Esophagus muscularis mucosa (tissue), 4 donors: ENCODE measurements at regions not wholly inside any gene's neighbourhood (a gene's known extent, or its start where the extent isn't known, plus 50 kb on each side); places are given as distances from the start of the nearest gene placed in this dataset.
"Not testable (repeated sequence)": the region's sequence is repeated elsewhere in the genome, so short reads cannot be mapped to it uniquely, and the experiment has no call there.

ENCODE experiments used
- DNase-seq: peaks from one replicate; pipeline ENCODE4 v3.0.0-alpha.2; 2017; ENCODE audit errors: extremely low spot score
- H3K27ac ChIP-seq, 4 donors: fragments of 200-600 bp; sonication (generic); replicated peaks in 1 of 4; 1 replicate in 3 of 4; 2 replicates in 1 of 4; pipeline ENCODE4 v1.5.1; 2016 to 2019; ENCODE audit warnings: mild to moderate bottlenecking in 1 of 4
- H3K27me3 ChIP-seq, 4 donors: fragments of 200-600 bp; sonication (generic); one replicate each; pipeline versions ENCODE4 v1.5.1 to v1.6.0; 2016 to 2019
- H3K36me3 ChIP-seq, 4 donors: fragments of 200-600 bp; sonication (generic); one replicate each; pipeline ENCODE4 v1.5.1; 2016 to 2019
- H3K4me1 ChIP-seq, 4 donors: fragments of 200-600 bp; sonication (generic); one replicate each; pipeline ENCODE4 v1.5.1; 2016 to 2019
- H3K4me3 ChIP-seq, 4 donors: fragments of 200-600 bp; sonication (generic); 1 replicate in 2 of 4; 2 replicates in 2 of 4; pipeline ENCODE4 v1.5.1; 2016 to 2019; ENCODE audit warnings: mild to moderate bottlenecking in 4 of 4, moderate library complexity in 1 of 4
- H3K9me3 ChIP-seq, 4 donors: fragments of 200-600 bp; sonication (generic); 1 replicate in 3 of 4; 2 replicates in 1 of 4; pipeline ENCODE4 v1.5.1; 2016 to 2019
- CTCF ChIP-seq, 3 experiments: fragments of 200-600 bp in 2 of 3; fragments of 450-650 bp in 1 of 3; sonication (generic) in 2 of 3; IDR thresholded peaks; one replicate each; pipeline ENCODE4 v1.5.1; 2017 to 2019; ENCODE audit warnings: antibody characterized with exemption in 3 of 3, mild to moderate bottlenecking in 2 of 3, moderate library complexity in 1 of 3
- EP300 ChIP-seq: sonication (generic); formaldehyde crosslinking; IDR thresholded peaks from one replicate; pipeline ENCODE4 v1.6.1; 2017; ENCODE audit warnings: antibody characterized with exemption
- POLR2A ChIP-seq: fragments of 450-650 bp; IDR thresholded peaks from one replicate; pipeline ENCODE4 v1.6.1; 2017; ENCODE audit warnings: antibody characterized with exemption, moderate library complexity, mild to moderate bottlenecking, low read depth
- POLR2AphosphoS5 ChIP-seq, 2 donors: sonication (generic); formaldehyde crosslinking; IDR thresholded peaks; one replicate each; pipeline ENCODE4 v1.6.1; 2017; ENCODE audit warnings: antibody characterized with exemption in 2 of 2
- WGBS: methylation state at CpG from one replicate; pipeline ENCODE4 v1.1.5; 2018; 5-methylcytosine and 5-hydroxymethylcytosine counted together
- intact Hi-C: fragments of 100-400 bp; cut with DNase I; formaldehyde crosslinking; loops from one replicate; pipeline ENCODE4 v1.15.1; 2023

- H3K27me3 ChIP-seq = no peaks in the 10 kb centered on the region
- no peaks in the 10 kb centered on the region for H3K9me3 ChIP-seq
- H3K4me1 ChIP-seq = peaks cover 0 to 21% (median 18%) of the 10 kb centered on the region in 4 donors
- 57% methylated on average over 7 of the region's 7 CpGs for WGBS
- no peak overlapping the region for H3K27ac ChIP-seq
- H3K36me3 ChIP-seq = no peaks in the 10 kb centered on the region
- intact Hi-C loops = no loop called here
- DNase-seq = no peak
- TF ChIP-seq EP300 = no peak
- TF ChIP-seq POLR2AphosphoS5 (IDR thresholded peaks at IDR 0.05) = no peak
- TF ChIP-seq CTCF (IDR thresholded peaks at IDR 0.05) = no peak
- no peak for TF ChIP-seq POLR2A
- no peak overlapping the region for H3K4me3 ChIP-seq
Measured at GRCh38 chr11:27228232-27228905, 134.6 kb downstream of the CCDC34 start.

DNA sequence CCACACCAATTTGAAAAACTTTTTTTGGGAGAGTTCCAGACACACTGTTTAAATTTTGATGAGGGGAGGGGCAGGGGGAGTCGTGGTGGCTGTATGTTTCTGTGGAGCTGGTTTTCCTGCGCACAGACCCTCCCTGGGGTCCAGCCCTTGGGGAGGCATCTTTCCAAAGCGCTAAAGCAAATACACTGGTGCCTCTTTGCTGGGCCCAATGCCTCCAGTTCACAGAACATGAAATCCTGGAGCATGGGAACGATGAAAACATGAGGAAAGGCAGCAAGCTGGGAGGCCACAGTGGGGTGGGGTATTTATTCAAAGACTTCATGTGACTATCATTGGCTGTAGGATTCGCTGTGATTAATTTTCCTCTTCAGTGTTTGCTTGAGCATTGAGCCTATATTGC lies 135.3 kb downstream of the CCDC34 start:
- WGBS = 49% methylated on average over 5 of the region's 5 CpGs
- no peak for DNase-seq
- Histone ChIP-seq H3K27me3 (no peaks in the 10 kb centered on the region), H3K4me3 (no peak overlapping the region), H3K9me3 (no peaks in the 10 kb centered on the region), H3K27ac (no peak overlapping the region), H3K36me3 (no peaks in the 10 kb centered on the region), H3K4me1 (peaks cover 0 to 21% (median 18%) of the 10 kb centered on the region in 4 donors)
- TF ChIP-seq POLR2AphosphoS5 (IDR thresholded peaks at IDR 0.05) (no peak), EP300 (no peak), POLR2A (no peak), CTCF (IDR thresholded peaks at IDR 0.05) (no peak)
- intact Hi-C loops = no loop called here

DNA sequence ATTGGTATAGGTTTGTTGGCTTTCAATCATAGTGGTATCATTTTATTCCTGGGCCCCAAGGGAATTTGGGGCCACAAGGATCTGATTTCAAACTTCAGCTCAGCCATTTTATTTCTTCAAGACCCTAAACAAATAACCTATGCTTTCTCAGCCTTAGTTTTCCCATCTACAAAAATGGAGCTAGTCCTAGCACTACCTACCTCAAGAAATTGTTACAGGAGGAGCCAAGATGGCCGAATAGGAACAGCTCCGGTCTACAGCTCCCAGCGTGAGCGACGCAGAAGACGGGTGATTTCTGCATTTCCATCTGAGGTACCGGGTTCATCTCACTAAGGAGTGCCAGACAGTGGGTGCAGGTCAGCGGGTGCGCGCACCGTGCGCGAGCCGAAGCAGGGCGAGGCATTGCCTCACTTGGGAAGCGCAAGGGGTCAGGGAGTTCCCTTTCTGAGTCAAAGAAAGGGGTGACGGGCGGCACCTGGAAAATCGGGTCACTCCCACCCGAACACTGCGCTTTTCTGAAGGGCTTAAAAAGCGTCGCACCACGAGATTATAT lies 143.5 kb downstream of the CCDC34 start:
- DNase-seq, intact Hi-C loops, H3K36me3 ChIP-seq, H3K27me3 ChIP-seq, H3K9me3 ChIP-seq, H3K4me3 ChIP-seq, H3K27ac ChIP-seq: not testable (repeated sequence)
- 91% methylated on average over 6 of the region's 24 CpGs for WGBS
- H3K4me1 ChIP-seq = peaks cover 20 to 38% (median 33%) of the 10 kb centered on the region in 4 donors

- WGBS = 44% methylated on average over 3 of the region's 3 CpGs
- Histone ChIP-seq H3K4me3 (no peak overlapping the region), H3K36me3 (no peaks in the 10 kb centered on the region), H3K27ac (no peak overlapping the region), H3K4me1 (peaks cover 20 to 41% (median 36%) of the 10 kb centered on the region in 4 donors), H3K27me3 (no peaks in the 10 kb centered on the region), H3K9me3 (no peaks in the 10 kb centered on the region)
- intact Hi-C loops = no loop called here
- no peak for TF ChIP-seq POLR2AphosphoS5 (IDR thresholded peaks at IDR 0.05)
- TF ChIP-seq EP300 = no peak
- TF ChIP-seq POLR2A = no peak
- TF ChIP-seq CTCF (IDR thresholded peaks at IDR 0.05) = no peak
- DNase-seq = no peak
Measured at GRCh38 chr11:27218421-27219038, 144.5 kb downstream of the CCDC34 start.

GRCh38 chr11:27217948-27218420 lies 145.0 kb downstream of the CCDC34 start:
- WGBS = 63% methylated on average over 1 of the region's 1 CpG
- Histone ChIP-seq H3K9me3 (no peaks in the 10 kb centered on the region), H3K4me1 (peaks cover 23 to 46% (median 41%) of the 10 kb centered on the region in 4 donors), H3K4me3 (no peak overlapping the region), H3K27me3 (no peaks in the 10 kb centered on the region), H3K36me3 (no peaks in the 10 kb centered on the region), H3K27ac (no peak overlapping the region)
- TF ChIP-seq CTCF (IDR thresholded peaks at IDR 0.05) = no peak
- no peak for TF ChIP-seq POLR2AphosphoS5 (IDR thresholded peaks at IDR 0.05)
- TF ChIP-seq EP300 = no peak
- no peak for TF ChIP-seq POLR2A
- intact Hi-C loops = no loop called here
- no peak for DNase-seq
